ENCODE measurements at regions not wholly inside any gene's neighbourhood (a gene's known extent, or its start where the extent isn't known, plus 50 kb on each side); places are given as distances from the start of the nearest gene placed in this dataset.
"Not testable (repeated sequence)": the region's sequence is repeated elsewhere in the genome, so short reads cannot be mapped to it uniquely, and the experiment has no call there.

GRCh38 chr4:62528874-62529273 lies 1328.7 kb downstream of the ADGRL3 start:
- no peak for DNase-seq (ENCODE audit: low read depth)

DNA sequence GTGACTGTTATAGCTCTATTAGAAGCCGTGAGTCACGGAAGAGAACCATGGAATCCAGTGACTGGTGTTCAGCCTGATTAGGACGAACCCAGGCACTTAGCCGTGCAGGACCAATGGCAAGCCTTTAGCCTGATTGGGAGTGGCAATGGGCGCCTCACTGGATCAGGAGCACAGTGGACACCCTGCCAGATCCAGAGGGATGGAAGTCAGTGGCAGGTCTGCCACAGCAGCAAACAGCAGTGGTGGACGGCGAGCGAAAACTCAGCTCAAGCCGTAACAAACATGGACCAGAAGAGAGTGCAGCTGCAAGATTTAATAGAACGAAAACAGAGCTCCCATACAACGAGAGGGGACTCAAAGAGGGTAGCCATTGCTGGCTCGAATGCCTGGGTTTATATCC lies 1326.5 kb downstream of the ADGRL3 start:
- DNase-seq (ENCODE audit: low read depth), result no peak

DNA sequence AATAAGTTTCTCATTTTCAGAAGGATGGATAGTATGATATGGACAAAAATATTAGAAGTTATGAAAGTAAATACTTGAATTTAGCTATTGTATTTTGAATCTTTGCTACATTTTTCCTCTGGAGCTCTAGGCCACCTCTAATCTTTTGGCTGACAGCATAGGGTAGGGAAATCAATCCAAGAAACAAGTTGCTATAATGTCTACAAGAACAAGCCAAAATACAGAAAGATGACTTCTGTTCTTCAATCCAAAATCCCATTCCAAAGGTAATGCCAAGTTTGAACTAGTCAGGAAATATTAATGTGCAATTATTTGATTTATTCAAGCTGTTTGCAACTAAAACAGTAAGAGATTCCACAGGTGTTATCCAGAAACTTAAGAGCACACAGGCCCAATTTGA lies 1323.1 kb downstream of the ADGRL3 start:
- no peak for DNase-seq (ENCODE audit: low read depth)

- DNase-seq (ENCODE audit: low read depth), result no peak
Observed at GRCh38 chr4:62522273-62522672, 1322.1 kb downstream of the ADGRL3 start.

DNA sequence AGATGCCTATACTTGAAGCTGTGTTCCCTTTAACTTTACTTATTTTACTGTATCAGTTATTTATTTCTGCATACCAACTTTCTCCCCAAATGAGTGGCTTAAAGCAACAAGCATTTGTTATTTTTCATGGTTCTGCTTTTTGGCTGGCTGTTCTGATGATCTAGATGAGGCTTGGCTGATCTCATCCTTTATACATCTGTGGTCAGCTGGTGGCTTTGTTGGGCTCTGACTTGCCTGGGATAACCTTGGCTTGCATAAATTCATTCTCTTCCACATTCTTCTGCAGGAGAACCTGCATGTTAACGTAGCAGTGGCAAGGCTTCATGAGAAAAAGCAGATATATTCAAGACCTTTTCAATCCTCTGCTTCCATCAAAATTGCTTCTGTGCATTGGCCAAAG lies 1317.6 kb downstream of the ADGRL3 start:
- no peak for DNase-seq (ENCODE audit: low read depth)

DNA sequence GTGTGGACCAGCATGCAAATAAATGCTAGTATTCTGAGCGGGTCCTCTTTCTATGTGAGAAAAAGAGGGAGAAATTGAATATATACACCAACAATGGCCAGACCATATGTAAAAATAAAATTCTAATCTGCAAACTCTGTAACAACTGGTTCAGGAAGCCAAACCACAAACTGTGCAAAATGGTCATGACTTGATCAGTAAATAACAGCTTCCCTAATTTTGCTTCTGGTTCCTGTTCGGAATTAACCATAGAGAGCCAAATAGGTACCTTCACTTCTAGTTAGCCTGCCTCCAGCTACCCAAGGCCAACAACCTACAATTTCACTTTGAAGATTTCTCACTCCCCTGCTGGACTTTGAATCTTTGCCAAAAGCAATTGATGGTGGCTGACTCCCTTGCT lies 1313.2 kb downstream of the ADGRL3 start:
- DNase-seq (ENCODE audit: low read depth), result no peak

GRCh38 chr4:62512271-62512670 lies 1312.1 kb downstream of the ADGRL3 start:
- DNase-seq (ENCODE audit: low read depth), result no peak

DNA sequence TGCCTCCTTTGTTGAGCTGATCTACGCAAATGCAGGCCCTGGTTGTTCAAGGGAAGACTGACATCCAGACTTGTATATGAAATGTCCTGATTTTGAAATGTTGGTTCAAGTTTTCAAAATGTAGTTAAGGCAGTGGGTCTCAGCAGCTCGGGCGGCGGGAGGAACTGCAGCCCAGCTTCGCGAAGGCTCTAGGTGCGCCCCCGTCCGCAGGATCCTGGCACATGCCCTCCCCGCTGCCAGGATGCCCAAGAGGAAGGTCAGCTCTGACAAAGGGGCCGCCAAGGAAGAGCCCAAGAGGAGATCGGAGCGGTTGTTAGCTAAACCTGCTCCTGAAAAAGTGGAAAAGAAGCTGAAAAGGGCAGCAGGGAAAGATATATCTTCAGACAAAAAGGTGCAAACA lies 1310.1 kb downstream of the ADGRL3 start:
- DNase-seq (ENCODE audit: low read depth), result no peak

DNA sequence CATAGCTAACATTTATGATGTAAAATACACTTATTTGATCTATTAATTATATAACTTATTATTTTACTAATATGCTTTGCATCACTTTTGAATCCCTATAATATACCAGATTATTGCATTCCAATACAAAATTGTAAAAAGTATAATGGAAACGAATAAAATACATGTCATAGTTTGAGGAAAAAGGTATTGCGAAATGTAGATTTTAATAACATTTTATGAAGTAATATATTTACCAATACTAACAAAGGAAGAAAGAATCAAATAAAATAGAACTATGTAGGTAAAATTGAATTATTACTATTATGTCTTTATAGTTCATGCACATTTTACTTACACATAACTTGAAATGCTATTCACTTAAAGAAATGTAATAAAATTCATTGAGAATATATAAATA lies 1300.2 kb downstream of the ADGRL3 start:
- no peak for DNase-seq (ENCODE audit: low read depth)

- DNase-seq (ENCODE audit: low read depth), result no peak
Observed at GRCh38 chr4:62495032-62495431, 1294.9 kb downstream of the ADGRL3 start.

DNA sequence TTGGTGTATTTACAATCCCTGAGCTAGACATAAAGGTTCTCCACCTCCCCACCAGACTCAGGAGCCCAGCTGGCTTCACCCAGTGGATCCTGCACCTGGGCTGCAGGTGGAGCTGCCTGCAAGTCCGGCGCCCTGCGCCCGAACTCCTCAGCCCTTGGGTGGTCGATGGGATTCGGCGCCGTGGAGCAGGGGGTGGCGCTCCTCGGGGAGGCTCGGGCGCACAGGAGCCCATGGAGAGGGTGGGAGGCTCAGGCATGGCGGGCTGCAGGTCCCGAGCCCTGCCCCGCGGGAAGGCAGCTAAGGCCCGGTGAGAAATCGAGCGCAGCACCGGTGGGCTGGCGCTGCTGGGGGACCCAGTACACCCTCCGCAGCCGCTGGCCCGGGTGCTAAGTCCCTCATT lies 1291.6 kb downstream of the ADGRL3 start:
- not testable (repeated sequence) for DNase-seq (ENCODE audit: low read depth)

DNA sequence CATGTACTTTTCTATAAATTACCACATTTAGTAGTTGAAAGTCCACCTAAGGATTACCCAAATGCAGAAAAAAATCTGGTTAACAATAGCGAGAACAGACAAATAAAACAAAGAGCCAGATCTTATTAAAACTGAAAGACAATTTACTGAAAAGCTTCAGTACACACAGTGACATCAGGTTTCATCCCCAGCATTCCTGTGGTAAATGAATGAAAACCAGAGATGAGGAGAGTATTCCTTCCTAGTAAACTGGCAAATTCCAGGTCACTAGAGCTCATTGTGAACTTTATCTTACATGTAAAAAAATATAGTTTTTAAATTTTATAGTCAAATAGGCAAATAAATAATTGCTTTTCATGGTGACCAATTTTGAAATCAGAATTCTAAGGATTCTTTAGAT lies 1290.5 kb downstream of the ADGRL3 start:
- no peak for DNase-seq (ENCODE audit: low read depth)

GRCh38 chr4:62487016-62487415 lies 1286.9 kb downstream of the ADGRL3 start:
- no peak for DNase-seq (ENCODE audit: low read depth)

DNA sequence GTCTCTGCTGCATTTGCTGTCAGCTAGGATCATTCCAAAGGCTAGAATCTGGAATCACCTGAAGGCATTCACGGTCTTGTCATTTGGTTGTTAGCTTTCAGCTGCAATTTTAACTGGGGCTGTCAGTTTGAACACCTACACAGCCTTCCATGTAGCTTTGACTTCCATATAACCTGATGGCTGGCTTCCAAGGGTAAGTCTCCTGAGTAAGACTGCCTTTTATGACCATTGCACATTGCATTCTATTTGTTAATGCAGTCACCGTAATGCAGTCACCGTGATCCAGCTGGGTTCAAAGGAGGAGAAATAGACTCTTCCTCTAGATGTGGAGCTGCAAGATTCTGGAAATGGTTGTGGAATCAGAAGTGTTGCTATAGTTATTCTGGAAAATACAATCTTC lies 1284.2 kb downstream of the ADGRL3 start:
- DNase-seq (ENCODE audit: low read depth), result no peak

DNA sequence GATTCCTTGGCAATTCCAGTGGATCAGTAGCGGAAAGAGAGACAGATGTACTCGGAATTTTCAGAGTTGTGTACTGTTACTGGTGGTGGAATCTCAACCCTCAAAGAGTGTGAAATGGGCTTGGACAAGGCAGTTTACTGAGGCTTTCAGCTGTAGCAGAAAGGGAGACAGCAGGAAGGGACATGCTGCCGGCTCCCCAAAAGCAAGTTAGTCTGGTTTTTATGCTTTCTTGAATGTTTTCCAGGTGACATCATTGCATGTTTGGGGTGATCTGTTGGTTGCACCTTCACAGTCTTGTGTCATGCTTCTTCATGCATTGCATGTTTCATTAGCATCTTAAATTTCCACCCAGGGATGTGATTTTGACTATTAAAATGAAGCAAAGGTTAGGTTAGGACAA lies 1282.2 kb downstream of the ADGRL3 start:
- no peak for DNase-seq (ENCODE audit: low read depth)

DNA sequence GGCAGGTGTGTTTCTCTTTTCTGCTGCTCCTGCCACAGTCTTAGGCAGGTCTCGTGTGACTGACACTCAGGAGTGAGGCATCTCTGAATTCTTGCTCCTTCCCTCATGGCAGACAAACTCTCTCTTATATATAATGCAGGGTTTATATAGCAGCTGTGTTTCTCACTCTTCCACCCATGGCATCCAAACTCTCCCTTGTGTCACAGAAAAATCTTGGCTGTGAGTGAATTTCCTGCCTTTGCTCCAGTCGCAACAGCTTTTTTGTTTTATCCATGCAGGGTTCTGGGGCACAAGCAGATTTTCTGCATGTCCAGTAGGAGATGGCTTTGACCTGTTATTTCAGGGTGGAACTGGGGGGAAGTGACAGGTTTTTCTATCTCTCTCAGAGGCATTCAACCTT lies 1275.5 kb downstream of the ADGRL3 start:
- DNase-seq (ENCODE audit: low read depth), result no peak

DNA sequence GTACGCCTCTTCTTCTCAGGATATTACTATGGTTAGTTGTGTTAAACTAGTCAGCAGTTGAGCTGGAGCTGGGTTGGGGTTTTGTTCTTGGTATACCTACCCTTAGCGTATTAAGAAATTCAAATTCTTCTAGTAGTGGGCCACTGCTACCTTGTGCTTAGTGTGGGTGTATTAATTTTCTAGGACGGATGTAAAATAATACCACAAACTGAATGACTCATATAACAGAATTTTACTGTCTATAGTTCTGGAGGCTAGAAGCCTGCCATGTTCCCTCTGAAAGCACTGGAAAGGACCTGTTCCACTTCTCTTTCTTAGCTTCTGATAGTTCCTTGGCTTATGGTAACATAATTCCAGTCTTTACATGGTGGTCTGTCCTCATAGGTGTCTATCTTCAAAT lies 1274.7 kb downstream of the ADGRL3 start:
- no peak for DNase-seq (ENCODE audit: low read depth)

DNA sequence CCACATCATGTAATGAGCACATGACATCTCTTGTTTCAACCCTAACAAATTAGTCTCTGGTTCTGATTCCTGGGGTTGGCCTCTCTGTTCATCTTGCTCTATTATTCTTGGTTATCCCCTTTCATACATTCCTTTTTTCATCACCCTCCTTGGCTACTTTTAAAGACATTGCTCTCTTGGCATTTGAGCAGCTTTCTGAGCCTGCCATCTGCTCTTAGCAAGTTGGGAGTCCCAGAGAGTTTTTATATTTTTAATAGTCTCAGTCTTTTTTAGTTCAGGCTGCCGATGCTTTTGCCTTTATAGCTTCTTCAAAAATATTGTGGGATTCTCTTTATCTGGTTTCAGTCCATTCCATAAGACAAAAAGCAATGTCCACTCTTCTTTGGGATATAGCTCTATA lies 1270.9 kb downstream of the ADGRL3 start:
- no peak for DNase-seq (ENCODE audit: low read depth)

- DNase-seq (ENCODE audit: low read depth), result no peak
Observed at GRCh38 chr4:62470421-62470983, 1270.4 kb downstream of the ADGRL3 start.

DNA sequence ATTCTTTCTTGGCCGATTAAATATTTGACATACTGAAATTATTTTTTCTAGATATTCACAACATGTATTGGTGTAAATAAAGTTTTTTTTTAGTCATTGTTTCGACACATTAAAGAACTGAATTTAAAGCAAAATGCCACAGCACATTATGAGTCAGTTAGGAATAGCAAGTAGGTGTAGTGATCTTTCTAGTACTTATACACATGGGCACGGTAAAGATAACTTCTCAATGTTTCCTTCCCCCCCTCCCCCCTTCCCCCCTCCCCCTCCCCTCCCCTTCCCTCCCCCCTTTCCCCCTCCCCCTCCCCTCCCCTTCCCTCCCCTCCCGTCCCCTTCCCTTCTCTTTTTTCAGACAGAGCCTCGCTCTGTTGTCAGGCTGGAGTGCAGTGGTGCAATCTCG lies 1269.9 kb downstream of the ADGRL3 start:
- no peak for DNase-seq (ENCODE audit: low read depth)

GRCh38 chr4:62461961-62462360 lies 1261.8 kb downstream of the ADGRL3 start:
- DNase-seq (ENCODE audit: low read depth), result no peak

DNA sequence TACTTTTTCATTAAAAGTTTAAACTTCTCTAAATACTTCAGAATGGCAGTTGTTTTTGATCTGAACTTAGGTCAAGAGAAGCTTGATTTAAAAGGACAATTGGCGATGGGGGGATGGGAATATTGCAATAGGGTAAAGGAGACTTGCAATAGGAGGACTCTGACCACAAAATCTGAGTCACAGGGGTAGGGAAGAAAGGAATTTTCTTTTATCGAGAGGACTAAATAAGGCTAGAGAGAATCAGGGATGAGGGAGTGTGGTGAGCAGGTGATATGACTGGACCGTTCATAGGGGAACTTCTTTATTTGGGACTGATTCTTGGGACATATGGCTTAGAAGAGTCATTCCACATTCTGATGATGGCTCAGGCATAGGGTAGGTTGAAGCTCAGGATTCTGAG lies 1260.2 kb downstream of the ADGRL3 start:
- no peak for DNase-seq (ENCODE audit: low read depth)

DNA sequence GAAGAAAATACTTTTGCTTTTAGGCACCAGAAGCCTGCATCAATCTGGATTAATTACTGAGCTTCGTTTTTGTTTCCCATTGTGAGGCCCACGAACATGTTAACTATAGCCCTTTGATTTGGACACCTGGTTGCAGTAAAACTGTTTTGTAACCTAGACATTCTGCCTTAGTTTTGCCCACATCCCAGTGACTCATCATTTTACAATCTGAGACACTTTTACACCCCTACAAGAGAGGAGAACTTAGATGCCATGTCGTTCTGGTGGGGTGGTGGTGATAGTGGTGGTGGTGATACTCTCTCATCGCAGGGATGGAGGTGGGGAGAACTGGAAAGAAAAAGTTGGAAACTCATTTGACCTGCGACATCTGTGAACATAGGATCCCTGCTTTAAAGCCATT lies 1257.2 kb downstream of the ADGRL3 start:
- DNase-seq (ENCODE audit: low read depth), result no peak

- DNase-seq (ENCODE audit: low read depth), result no peak
Observed at GRCh38 chr4:62455871-62456270, 1255.7 kb downstream of the ADGRL3 start.

DNA sequence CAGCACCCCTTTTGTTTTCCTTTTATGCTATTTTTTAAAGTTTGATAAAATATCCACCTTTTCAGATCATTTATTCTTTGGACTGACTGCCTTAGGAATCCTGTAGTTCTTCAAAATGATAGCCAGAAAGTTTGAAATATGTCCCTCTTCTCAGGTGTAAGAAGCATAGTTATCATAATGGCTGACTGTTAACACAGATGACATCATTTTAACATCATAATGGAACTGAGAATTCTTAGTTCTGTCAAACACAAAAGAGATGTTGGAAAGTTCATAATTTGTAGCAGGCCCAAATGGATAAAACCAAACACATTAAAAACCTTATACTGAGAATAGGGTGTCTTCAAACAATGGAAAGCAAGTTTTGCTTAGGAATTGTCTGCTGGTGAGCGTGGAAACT lies 1254.4 kb downstream of the ADGRL3 start:
- DNase-seq (ENCODE audit: low read depth), result no peak
